Renal pelvis (tissue), 1 donor: ENCODE measurements at regions not wholly inside any gene's neighbourhood (a gene's known extent, or its start where the extent isn't known, plus 50 kb on each side); places are given as distances from the start of the nearest gene placed in this dataset.
A peak's percentile ranks its signal among the peaks of the same experiment; 100 is the strongest.
"Not testable (repeated sequence)": the region's sequence is repeated elsewhere in the genome, so short reads cannot be mapped to it uniquely, and the experiment has no call there.

Experiments used
- DNase-seq: peaks from one replicate; pipeline ENCODE4 v3.0.0-alpha.2; 2013

DNA sequence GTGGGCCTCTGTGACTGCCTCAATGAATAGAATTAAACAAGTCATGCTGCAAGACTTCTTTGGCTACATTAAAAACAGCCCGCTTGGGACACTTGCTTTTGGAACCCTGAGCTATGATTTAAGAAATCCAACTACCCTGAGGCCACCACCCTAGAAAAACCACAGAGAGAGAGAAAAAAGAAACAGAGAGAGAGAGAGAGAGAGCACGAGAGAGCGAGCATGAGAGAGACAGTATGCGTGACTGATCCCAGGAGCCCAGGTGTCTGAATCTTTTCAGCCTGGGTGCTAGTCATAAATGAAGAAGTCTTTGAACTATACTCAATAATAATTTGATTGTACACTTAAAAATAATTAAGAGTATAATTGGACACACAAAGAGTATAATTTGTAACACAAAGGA, 123.1 kb upstream of the FREM1 start:
- no peak for DNase-seq

DNA sequence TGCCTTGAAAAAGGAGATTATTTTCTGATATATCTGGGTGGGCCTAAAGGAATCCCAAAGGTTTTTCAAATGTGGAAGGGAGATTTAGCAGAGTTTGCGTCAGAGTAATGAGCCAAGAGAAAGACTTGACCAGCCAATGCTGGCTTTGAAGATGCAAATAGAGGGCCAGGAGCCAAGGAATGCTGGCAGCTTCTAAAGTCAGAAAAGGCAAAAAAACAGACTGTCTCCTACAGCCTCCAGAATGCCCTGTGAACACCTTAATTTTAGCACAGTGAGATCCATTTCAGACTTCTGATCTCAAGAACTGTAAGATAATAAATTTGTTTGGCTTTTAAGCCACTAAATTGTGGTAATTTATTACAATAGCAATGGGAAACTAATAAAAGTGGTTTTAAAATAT, 122.6 kb upstream of the FREM1 start:
- no peak for DNase-seq

DNA sequence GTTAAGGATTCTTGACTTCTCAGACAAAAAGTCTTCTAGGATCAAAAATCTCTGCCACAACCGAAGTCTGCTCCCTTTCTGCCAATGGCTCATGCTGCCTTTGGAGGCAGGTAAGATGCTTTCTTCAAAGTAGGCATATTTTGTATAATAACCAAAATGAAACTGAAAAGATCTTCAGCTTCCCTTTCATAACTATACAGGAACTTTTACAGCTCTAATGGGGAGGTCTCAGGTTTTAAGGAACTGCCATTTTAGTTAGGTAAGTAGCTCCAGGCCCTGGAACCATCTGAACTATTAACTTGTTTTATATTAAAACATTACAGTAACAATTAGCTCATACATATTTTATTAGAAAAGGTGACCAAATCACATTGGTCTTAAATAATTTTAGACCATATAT, 110.9 kb upstream of the FREM1 start:
- no peak for DNase-seq

DNA sequence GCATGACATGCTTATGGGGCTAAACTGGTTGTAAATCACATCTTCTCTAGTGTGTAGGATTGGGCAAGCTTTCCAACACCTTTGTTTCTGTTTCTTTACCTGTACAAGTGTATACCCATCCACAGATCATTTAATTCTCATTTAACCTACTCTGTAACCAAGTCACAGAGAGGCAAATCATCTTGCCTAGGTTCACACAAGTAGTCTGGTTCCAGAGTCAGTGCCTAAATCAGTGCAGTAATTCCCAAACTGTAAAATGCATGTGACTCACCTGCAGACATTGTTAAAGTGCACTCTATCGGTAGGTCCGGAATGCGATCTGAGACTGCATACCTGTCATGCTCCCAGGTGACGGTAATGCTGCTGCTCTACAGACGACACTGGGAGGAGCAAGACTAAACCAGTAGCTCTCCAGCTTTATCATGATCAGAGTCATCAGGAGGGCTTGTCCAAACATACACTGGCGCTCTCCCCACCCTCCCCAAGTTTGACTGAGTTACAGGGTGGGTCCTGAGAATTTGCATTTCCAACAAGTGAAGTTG, 107.9 kb upstream of the FREM1 start:
- DNase-seq: no peak

DNA sequence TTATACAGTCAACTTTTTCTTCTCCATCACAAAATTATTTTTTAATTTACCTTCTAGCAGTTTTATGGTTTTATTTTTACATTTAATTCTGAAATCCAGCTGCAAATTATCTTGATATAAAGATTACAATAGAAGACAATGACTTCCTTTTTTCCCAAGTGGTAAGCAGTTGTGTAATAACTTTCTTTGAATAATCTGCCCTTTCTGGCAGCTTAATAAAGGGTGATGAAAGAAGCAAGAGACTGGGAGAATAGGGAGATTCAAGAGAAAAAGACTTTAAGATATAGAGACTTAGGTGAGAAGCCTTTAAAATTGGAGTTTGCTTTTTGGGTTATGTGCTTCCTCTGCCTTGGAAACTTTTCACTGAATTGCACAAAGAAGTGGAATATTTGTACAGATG, 100.4 kb upstream of the FREM1 start:
- no peak for DNase-seq

DNA sequence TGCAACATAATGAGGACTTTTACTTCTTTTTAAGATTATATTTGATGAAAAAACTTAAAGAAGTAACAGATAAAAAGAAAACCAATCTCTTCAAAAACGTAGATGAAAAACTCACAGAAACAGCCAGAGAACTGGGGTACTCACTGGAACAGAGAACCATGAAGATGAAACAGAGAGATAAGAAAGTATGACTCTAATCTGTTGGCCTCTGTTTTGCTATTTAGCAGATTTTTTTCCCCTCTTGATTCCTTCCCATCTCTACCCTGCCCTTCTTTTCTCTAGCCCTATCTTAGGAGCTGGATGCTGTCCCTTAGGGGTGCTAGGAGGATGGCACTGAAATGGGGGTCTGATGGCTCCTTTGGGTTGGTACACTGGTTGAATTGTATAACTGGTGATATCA, 97.5 kb upstream of the FREM1 start:
- DNase-seq: no peak

DNA sequence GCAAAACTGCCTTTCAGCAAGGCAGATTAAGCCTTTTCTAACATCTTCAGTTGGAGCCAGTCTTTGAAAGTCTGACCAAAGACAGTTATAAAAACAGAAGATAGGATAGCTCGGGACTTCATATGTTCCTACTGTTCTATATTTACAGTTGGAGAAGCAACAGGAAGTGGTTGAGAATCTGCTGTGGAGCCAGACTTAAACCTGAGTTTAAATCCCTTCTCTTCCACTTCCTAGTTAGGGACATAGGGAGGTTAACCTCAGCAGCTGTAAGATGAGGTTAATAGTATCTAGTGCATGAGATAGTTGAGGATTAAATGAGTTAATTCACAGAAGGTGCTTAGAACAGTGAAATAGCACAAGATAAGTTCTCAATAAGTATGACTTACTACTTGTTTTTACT, 84.5 kb upstream of the FREM1 start:
- DNase-seq: no peak

DNA sequence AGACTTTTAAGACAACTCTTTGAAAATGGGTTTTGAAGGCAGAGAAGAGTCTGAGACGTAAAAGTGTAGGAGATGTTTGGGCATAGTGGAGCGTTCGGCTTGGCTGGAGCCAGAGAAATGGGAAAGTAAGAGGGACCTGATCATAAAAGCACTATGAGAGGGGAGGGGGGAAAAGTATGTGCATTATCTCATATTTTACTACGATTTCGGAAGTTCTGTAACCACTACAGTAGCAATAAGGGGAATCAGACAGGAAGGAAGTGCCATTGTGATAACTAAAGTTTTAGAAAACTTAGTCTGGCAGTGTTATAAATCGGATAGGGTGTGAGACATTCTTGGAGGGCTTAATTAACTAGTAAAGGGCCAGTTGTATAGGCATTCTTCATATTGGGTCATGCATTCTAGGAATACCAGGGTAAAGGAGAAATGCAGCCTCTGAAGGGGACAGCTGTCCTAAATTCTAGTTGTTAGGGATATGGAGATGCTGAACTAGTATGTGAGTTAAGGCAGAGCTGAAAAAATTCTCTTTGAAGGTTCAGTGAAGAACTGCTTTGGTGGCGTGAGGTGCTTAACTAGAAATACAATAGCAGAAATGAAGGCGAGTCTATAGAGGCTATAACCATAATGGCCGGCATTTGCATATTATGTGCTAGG, 83.8 kb upstream of the FREM1 start:
- DNase-seq: no peak

DNA sequence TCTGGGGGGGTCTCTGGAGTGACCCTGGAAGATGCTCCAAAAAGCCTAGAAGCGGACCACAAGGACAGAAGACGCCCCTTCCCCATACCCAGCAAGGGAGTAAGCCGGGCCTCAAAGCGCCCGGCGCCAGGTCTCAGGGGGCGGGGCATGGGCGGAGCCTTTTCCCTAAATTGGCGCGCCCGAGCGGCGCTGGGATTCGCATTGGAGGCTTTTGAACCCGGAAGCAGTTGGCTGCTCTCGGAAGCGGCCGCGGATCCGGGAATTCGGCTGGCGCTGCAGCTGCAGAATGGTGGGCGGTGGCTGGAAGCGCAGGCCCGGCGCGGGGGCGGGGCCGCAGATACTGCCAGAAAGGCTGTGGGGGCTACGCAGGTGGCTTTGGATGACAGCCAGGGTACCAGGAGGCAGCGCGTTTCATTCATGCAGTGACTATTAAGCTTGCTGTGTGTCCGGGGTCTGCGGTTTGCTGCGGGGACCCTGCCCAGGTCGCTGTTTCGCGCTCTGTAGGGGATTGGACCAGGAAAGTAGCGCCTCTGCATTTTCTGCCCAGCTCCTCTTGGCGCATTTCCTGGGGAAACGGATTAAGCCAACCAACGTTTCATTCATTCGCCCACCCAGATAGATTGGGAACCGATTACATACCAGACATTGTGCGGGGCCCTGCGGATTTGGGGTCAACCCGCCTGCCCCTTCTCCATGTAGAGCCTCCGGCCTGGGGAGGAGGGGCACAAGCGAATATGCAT, 83.0 kb upstream of the FREM1 start:
- DNase-seq: peak; percentile 93

DNA sequence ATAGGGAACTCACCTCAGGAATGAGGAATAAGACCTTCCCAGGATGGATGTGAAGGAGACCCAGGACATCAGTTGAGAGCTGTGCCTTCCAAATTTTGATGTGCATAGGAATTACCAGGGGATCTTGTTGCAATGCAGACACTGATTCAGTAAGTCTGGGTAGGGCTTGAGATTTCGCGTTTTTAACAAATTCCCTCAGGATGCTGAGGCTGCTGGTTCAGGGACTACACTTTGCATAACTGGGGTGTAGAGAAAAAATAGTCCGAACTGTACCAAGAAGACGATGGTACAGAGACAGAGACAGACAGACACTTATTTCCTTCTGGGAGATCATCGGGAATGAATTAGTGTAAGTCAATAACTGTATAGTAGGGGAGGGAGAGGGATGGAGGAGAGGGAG, 82.3 kb upstream of the FREM1 start:
- DNase-seq: no peak

DNA sequence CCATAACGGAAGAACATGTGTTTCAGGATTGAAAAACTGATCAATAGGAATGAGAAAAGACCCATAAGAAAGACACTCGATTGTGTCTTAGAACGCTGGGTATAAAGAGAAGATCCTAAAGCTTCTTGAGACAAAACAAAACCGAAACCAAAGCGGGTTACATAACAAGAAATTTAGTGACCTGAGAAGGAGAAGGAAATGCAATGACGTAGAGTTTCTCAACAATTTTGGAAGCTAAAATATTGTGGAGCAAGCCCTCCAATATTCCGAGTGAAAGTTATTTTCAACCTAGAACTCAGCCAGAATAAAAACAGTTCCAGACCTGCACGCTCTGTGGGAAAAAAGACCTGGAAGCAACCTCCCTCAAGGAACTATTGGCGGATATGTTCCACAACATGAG, 81.9 kb upstream of the FREM1 start:
- DNase-seq: no peak

DNA sequence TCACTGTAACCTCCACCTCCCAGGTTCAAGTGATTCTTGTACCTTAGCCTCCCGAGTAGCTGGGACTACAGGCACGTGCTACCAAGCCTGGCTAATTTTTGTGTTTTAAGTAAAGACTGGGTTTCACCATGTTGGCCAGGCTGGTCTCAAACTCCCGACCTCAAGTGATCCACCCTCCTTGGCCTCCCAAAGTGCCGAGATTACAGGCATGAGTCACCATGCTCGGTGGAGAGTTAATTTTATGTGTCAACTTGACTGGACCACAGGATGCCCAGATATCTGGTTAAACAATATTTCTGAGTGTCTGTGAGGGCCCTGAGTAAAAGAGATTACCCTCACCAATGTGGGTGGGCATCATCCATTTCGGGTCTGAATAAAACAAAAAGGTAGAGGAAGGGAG, 80.4 kb upstream of the FREM1 start:
- DNase-seq: not testable (repeated sequence)

DNA sequence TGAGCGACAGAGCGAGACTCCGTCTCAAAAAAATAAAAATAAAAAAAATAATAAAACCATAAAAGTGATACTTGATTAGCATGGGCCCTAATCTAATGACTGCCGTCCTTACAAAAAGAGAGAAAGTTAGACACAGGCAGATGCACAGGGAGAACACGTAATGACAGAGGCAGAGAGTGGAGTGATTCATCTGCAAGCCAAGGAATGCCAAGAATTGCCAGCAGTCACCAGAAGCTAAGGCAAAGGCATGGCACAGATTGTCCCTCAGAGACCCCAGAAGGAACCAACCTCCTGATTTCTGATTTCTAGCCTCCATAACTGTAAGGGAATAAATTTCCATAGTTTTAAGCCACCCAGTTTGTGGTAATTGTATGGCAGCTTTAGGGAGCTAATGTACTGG, 79.6 kb upstream of the FREM1 start:
- DNase-seq: no peak

DNA sequence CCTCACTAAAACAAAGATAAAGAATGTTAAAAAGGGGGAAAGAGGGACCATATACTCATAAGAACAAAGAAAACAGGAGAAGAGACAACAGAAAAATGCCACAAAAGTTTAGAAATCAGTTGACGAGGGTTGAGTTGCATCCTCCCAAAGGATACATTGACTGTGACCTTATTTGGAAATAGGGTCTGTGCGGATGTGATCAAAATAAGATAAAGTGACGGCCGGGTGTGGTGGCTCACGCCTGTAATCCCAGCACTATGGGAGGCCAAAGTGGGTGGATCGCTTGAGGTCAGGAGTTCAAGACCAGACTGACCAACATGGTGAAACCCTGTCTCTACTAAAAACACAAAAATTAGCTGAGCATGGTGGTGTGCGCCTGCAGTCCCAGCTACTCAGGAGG, 79.1 kb upstream of the FREM1 start:
- not testable (repeated sequence) for DNase-seq

DNA sequence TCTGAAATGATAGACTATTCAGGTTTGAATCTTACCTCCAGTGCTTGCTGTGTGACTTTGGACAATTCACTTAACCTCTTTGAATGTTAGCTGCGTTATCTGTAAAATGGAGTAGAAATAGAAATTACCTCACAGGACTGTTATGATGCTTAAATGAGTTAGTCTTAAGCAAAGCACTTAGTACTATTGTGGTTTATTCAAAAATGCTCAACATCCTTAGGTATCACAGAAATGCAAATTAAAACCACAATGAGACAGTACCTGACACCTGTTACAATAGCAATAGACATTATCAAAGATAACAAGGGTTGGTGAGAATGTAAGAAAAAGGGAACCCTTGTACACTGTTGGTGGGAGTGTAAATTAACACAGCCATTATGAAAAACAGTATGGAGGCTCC, 77.6 kb upstream of the FREM1 start:
- DNase-seq: no peak

DNA sequence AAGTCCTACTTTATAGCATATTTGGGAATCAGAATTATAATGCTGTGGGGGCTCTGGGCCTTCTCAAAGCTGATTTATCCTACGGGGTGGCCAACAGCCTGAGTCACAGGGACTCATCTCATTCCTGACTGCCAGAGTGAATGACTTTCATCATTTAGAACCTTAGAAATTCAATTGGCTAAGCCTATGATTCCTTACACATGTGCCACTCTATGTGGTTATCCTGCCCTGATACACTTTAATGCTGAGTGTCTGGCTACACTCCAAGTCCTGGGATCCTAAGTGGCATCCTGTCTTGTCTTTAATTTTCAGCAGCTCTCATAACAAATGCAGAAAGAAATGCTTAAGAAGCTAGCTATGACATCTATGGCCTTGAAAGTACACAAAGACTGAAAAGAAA, 75.2 kb upstream of the FREM1 start:
- no peak for DNase-seq

DNA sequence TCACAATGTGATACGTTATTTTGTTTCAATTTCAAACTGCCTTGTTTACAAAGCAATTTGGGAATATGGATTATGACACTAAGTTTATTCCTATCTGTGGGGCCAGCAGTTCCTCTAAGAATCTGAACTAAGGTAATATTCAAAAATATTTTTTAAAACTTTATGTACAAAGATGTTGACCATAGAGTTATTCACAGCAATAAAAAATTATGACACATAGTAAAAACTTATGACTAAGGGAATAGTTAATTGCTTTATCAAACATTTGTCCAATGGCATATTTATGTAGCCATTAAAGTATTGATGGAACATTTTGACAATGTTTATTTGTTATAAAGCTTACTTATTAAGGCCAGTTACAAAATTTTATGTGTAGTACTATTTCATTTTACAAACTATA, 73.4 kb upstream of the FREM1 start:
- no peak for DNase-seq

DNA sequence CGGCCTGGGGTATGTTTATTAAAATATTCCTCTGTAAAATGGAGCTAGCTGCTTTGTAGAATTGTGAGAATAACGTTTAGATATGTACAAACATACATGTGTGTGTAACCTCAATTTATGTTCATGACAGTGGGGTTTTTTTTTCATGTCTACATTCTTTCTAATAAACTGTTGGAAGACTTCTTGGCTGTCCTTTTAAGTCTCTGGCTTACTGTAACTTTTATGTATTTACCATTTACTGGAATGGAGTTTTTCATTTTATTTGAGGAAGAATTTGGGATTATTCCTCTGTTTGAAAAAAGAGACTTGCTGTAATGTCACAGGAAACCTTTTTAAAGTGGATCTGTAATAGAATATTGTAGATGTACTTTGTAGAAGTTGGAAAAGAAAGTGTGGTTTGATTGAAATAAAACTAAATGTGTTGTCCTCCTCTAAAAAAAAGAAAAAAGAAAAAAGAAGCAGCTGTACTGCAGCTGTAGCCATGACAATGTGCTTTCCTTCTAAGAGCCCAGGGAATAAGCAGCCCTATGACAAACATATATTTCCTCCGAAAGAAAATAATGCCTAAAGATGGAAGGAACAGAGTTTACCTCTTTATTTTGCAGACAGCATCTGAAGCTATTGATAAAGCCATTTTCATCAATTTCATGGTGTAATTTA, 71.2 kb upstream of the FREM1 start:
- no peak for DNase-seq

DNA sequence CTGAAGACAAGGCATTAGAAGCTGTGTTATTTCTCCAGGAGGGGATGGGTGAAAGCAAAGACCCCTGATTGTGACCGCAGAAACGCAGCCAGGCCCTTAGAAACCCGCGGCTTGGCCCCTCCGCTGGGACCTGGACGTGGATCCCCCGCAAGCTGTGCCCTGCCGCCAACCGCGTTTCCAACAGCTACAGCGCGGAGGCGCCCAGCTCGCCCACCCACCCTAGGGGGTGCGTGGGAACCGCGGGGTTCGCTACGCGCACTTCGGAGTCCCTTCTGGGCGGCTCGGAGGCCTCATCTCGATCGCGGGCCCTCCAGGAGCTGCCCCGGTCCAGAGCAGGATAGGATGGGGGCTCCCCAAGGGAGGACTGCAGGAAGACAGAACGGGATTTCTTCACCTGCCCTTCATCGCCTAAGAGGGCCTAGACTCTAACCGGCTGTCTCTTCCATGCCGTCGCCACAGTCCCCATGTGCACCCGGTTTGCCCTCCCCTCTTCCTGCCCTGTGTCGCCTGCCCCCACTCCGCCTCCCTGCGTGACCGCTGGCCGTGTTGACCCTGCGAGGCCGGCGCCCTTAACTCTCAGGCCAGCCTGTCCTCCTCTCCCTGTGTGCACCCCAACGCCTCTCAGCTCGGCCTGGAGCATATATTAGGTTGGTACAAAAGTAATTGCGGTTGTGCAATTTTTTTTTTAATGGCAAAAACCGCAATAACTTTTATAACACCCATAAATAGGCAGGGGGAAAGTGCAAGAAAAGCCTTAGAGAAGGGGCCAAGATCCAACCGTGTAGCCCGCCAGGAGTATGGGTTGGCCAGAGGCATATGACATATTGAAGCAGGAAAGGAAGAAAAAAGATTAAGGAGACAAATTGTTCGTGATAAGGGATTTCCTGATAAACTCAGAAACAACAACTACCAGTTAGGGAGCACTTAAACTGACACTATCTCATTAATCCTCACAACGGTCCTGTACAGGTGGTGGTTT, 68.1 kb upstream of the FREM1 start:
- DNase-seq: no peak

DNA sequence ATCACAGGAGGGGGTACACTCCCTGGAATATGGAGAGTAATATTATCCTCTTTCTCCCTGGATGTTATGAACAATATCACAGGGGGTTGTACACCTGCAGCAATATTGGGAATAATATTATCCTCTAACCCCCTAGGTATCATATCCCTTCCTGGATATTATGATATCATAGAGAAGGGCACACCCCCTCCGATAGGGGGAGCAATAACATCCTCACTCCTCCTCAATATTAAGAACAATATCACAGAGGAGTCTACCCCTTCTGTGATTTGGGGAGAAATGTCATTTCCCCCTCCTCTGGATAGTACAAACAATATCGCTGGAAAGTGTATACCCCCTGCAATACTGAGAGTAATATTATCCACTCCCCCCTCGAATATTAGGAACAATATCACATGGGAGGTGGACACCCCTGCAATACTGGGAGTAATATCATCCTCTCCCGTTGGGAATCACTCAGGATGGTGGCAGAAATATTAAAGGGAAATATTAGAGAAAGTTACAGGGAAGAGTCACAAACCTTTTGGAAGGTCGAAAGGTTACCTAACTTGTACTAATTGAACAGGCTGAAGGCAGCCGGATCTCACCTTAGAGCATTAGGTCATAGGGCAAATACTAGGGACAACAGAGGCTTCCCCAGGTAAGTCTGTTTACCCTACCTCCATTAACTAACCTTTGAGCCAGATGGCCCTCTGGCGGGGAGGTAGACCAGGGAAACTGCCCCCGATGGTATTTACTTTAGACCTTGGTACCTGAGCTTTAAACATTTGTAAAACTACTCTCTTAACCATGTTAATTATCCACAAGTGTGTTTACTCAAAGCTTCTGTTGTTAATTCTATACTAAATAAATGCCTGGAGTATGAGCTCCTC, 57.5 kb upstream of the FREM1 start:
- no peak for DNase-seq
